HepG2 (cell line): ENCODE measurements at regions not wholly inside any gene's neighbourhood (a gene's known extent, or its start where the extent isn't known, plus 50 kb on each side); places are given as distances from the start of the nearest gene placed in this dataset.

Experiments used
- ATAC-seq: fragments of 200-7000 bp; cut with Tn5 transposase; 3 replicates; pipeline ENCODE4 v1.9.1; 2020; ENCODE audit warnings: mild to moderate bottlenecking, moderate library complexity
- BruUV-seq: library from RNA; stranded (reverse); fragments of 400-500 nt; replicated peaks from 2 replicates; lab custom pipeline; 2021; lab: Mats Ljungman, UMichigan
- CTCF ChIA-PET: fragments of 300-600 bp; formaldehyde crosslinking; extraction: SDS; loops from one replicate; lab custom pipeline; 2021; ENCODE audit warnings: low total read pairs, inconsistent platforms, low intra/inter-chr PET ratio; lab: Yijun Ruan, JAX
- POLR2A ChIA-PET: fragments of 350-600 bp; sonication (Branson Sonifier 250); formaldehyde crosslinking; loops from one replicate; lab custom pipeline; 2020; ENCODE audit warnings: antibody characterized with exemption, inconsistent platforms; lab: Yijun Ruan, JAX
- DNase-seq: peaks from one replicate; pipeline ENCODE4 v3.0.0-alpha.2; 2015; ENCODE audit warnings: low spot score
- FAIRE-seq: peaks from 3 replicates; lab custom pipeline; 2011; peaks lifted over from hg19 to GRCh38; lab: Jason Lieb, UNC
- H2AFZ ChIP-seq: one replicate; pipeline ENCODE4 v1.6.1; 2011; ENCODE audit warnings: low read length, inconsistent platforms
- H3K27ac ChIP-seq: fragments of 300-600 bp; 3 replicates; pipeline ENCODE4 v1.8.0; 2011; ENCODE audit warnings: mixed run types, mild to moderate bottlenecking, mixed read lengths, low read length, inconsistent platforms; ENCODE audit not compliant: insufficient read depth; ENCODE audit errors: extremely low read length
- H3K27me3 ChIP-seq, 2 experiments: fragments of 200-600 bp in 1 of 2; 2 replicates in 1 of 2; 3 replicates in 1 of 2; pipeline versions ENCODE4 v1.6.0 to v1.8.0; 2011; ENCODE audit warnings: low read length in 2 of 2, mild to moderate bottlenecking in 2 of 2, moderate library complexity in 2 of 2, inconsistent platforms in 1 of 2; ENCODE audit not compliant: insufficient read depth in 2 of 2, control insufficient read depth in 1 of 2
- H3K36me3 ChIP-seq, 2 experiments: fragments of 200-600 bp in 1 of 2; replicated peaks in 1 of 2; 2 replicates in 1 of 2; 3 replicates in 1 of 2; pipeline versions ENCODE4 v1.5.1 to v1.8.0; 2011; ENCODE audit warnings: low read length in 2 of 2, inconsistent platforms in 1 of 2; ENCODE audit not compliant: insufficient read depth in 2 of 2, control insufficient read depth in 1 of 2
- H3K4me1 ChIP-seq: 2 replicates; pipeline ENCODE4 v1.5.1; 2012; ENCODE audit warnings: low read length, inconsistent platforms; ENCODE audit not compliant: insufficient read depth
- H3K4me2 ChIP-seq: 2 replicates; pipeline ENCODE4 v1.6.0; 2011; ENCODE audit warnings: low read depth, low read length, inconsistent platforms
- H3K4me3 ChIP-seq, 3 experiments: fragments of 200-600 bp in 1 of 3; sonication (generic), shearing (Covaris generic) in 1 of 3; replicated peaks in 1 of 3; 2 replicates each; pipeline ENCODE4 v1.5.1; 2011 to 2016; ENCODE audit warnings: low read length in 3 of 3, inconsistent platforms in 2 of 3, low read depth in 2 of 3, mild to moderate bottlenecking in 2 of 3, control low read depth in 1 of 3, mixed read lengths in 1 of 3; ENCODE audit not compliant: insufficient read depth in 1 of 3
- H3K79me2 ChIP-seq: one replicate; pipeline ENCODE4 v1.6.1; 2011; ENCODE audit warnings: low read length, inconsistent platforms; ENCODE audit not compliant: insufficient read depth
- H3K9ac ChIP-seq: 2 replicates; pipeline ENCODE4 v1.6.0; 2011; ENCODE audit warnings: mild to moderate bottlenecking, low read depth, low read length, inconsistent platforms; ENCODE audit not compliant: insufficient read depth
- H3K9me3 ChIP-seq: 2 replicates; pipeline ENCODE4 v1.5.1; 2012; ENCODE audit warnings: mild to moderate bottlenecking, low read length
- H4K20me1 ChIP-seq: 2 replicates; pipeline ENCODE4 v1.6.0; 2011; ENCODE audit warnings: inconsistent platforms, mild to moderate bottlenecking, low read length, moderate library complexity; ENCODE audit not compliant: insufficient read depth
- BORCS8-MEF2B ChIP-seq: sonication (generic); formaldehyde crosslinking; IDR thresholded peaks from 2 replicates; pipeline ENCODE4 v1.8.0; 2022; ENCODE audit warnings: mild to moderate bottlenecking, missing genetic modification reagents
- GLI4 ChIP-seq: sonication (generic); formaldehyde crosslinking; IDR thresholded peaks from 2 replicates; pipeline ENCODE4 v1.5.1; 2020; ENCODE audit warnings: missing genetic modification reagents, mild to moderate bottlenecking, moderate library complexity, borderline replicate concordance
- HCFC1 ChIP-seq: fragments of 150-350 bp; IDR thresholded peaks from 2 replicates; pipeline ENCODE4 v1.6.1; 2014; ENCODE audit warnings: low read depth, low read length
- NR0B2 ChIP-seq: sonication (generic); formaldehyde crosslinking; IDR thresholded peaks from 2 replicates; pipeline ENCODE4 v1.4.0; 2020; ENCODE audit warnings: mild to moderate bottlenecking, missing genetic modification reagents
- SMAD9 ChIP-seq: sonication (generic); formaldehyde crosslinking; IDR thresholded peaks from 2 replicates; pipeline ENCODE4 v1.5.1; 2020; ENCODE audit warnings: mild to moderate bottlenecking, missing genetic modification reagents
- ZC3H4 ChIP-seq: sonication (generic); formaldehyde crosslinking; IDR thresholded peaks from 2 replicates; pipeline ENCODE4 v1.4.0; 2020; ENCODE audit warnings: missing genetic modification reagents, borderline replicate concordance
- ZGPAT ChIP-seq: IDR thresholded peaks from 2 replicates; pipeline ENCODE4 v1.6.1; 2016; ENCODE audit warnings: mild to moderate bottlenecking
- ZNF180 ChIP-seq: sonication (generic); formaldehyde crosslinking; IDR thresholded peaks from 2 replicates; pipeline ENCODE4 v1.4.0; 2020; ENCODE audit warnings: low read depth, missing genetic modification reagents, borderline replicate concordance
- ZNF281 ChIP-seq: sonication (generic); formaldehyde crosslinking; IDR thresholded peaks from 2 replicates; pipeline ENCODE4 v1.4.0; 2020; ENCODE audit warnings: missing genetic modification reagents, borderline replicate concordance
- ZNF552 ChIP-seq: sonication (generic); formaldehyde crosslinking; IDR thresholded peaks from 2 replicates; pipeline ENCODE4 v1.9.0; 2022; ENCODE audit warnings: missing genetic modification reagents, mild to moderate bottlenecking, borderline replicate concordance
- ZNF709 ChIP-seq: sonication (generic); formaldehyde crosslinking; IDR thresholded peaks from 2 replicates; pipeline ENCODE4 v1.5.0; 2020; ENCODE audit warnings: mild to moderate bottlenecking, missing genetic modification reagents
- WGBS: methylation state at CpG from one replicate; pipeline ENCODE4 v1.1.6; 2017; ENCODE audit warnings: low lambda C conversion rate; 5-methylcytosine and 5-hydroxymethylcytosine counted together
- in situ Hi-C: cut with HindIII; loops from 2 replicates; pipeline ENCODE4 v1.10.0; 2017; ENCODE audit warnings: low pct_unique_long_range_greater_than_20kb; ENCODE audit not compliant: extremely low pct_ligation_motif_present
- intact Hi-C: fragments of 100-400 bp; cut with micrococcal nuclease; formaldehyde crosslinking; loops from one replicate; pipeline ENCODE4 v1.10.0; 2022; ENCODE audit not compliant: unreplicated experiment
- TF ChIP-seq, protein P1 (sequence below): sonication (generic); formaldehyde crosslinking; IDR thresholded peaks from 2 replicates; pipeline ENCODE4 v1.4.0; 2020; ENCODE audit warnings: missing genetic modification reagents; ENCODE audit errors: not compliant biosample characterization
- TF ChIP-seq, protein P2 (sequence below): sonication (generic); formaldehyde crosslinking; IDR thresholded peaks from 2 replicates; pipeline ENCODE4 v1.5.0; 2020; ENCODE audit warnings: missing genetic modification reagents

- TF ChIP-seq ZGPAT (CRISPR knock-in tag) (no peak), ZNF709 (CRISPR knock-in tag) (no peak), NR0B2 (CRISPR knock-in tag) (no peak), ZC3H4 (CRISPR knock-in tag) (no peak), SMAD9 (CRISPR knock-in tag) (no peak), ZNF180 (CRISPR knock-in tag) (no peak)
These were observed 696.7 kb downstream of the TNS3 start (continued) for GRCh38 chr7:46885167-46885566.

- 54% methylated on average over 5 of the region's 6 CpGs for WGBS
- intact Hi-C loops, result no loop called here
- no peak overlapping the region for H3K27ac ChIP-seq
- H3K36me3 ChIP-seq, result no peaks in the 10 kb centered on the region
- ChIA-PET POLR2A (no interaction called here), CTCF (no interaction called here)
- no peaks in the 10 kb centered on the region for H4K20me1 ChIP-seq
- no peaks in the 10 kb centered on the region for H3K4me1 ChIP-seq
- ATAC-seq (no peak), FAIRE-seq (no peak), DNase-seq (no peak)
- no peak overlapping the region for H3K9ac ChIP-seq
- in situ Hi-C loops, result no loop called here
- no peaks in the 10 kb centered on the region for H3K79me2 ChIP-seq
- no peaks in the 10 kb centered on the region for H3K9me3 ChIP-seq
- H3K27me3 ChIP-seq, result no peaks in the 10 kb centered on the region
- H3K4me2 ChIP-seq, result no peak overlapping the region
- BruUV-seq, result no TSS peak
- H2AFZ ChIP-seq, result no peak overlapping the region
- no peak overlapping the region for H3K4me3 ChIP-seq
- TF ChIP-seq, protein P1, sequence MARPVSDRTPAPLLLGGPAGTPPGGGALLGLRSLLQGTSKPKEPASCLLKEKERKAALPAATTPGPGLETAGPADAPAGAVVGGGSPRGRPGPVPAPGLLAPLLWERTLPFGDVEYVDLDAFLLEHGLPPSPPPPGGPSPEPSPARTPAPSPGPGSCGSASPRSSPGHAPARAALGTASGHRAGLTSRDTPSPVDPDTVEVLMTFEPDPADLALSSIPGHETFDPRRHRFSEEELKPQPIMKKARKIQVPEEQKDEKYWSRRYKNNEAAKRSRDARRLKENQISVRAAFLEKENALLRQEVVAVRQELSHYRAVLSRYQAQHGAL (CRISPR knock-in tag), result no peak
- TF ChIP-seq ZNF552 (CRISPR knock-in tag) (no peak), GLI4 (CRISPR knock-in tag) (no peak), ZNF281 (CRISPR knock-in tag) (no peak), HCFC1 (no peak), BORCS8-MEF2B (CRISPR knock-in tag) (no peak)
- TF ChIP-seq, protein P2, sequence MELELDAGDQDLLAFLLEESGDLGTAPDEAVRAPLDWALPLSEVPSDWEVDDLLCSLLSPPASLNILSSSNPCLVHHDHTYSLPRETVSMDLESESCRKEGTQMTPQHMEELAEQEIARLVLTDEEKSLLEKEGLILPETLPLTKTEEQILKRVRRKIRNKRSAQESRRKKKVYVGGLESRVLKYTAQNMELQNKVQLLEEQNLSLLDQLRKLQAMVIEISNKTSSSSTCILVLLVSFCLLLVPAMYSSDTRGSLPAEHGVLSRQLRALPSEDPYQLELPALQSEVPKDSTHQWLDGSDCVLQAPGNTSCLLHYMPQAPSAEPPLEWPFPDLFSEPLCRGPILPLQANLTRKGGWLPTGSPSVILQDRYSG (CRISPR knock-in tag), result no peak
These were observed 700.3 kb downstream of the TNS3 start for GRCh38 chr7:46881507-46882127.
